ENCODE measurements at regions not wholly inside any gene's neighbourhood (a gene's known extent, or its start where the extent isn't known, plus 50 kb on each side); places are given as distances from the start of the nearest gene placed in this dataset.
"Not testable (repeated sequence)": the region's sequence is repeated elsewhere in the genome, so short reads cannot be mapped to it uniquely, and the experiment has no call there.

DNA sequence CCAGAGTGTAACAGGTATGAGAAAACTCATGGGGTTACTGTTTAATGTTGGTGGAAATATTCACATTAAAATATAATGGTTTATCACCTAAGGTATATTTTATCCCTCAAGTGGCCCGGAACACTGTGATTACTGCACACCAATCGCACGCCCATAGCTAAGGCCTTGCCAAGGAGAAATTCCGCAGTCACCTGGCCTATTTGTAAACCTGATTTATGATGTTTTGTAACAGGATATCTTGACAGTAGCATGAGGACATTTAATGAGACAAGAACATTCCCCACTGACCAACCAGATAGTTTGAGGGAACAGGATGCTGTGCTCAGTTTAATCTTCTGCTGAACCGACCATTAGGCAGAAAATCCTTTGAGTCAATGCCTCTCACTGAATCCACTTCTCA, 61.7 kb upstream of the ROPN1B start:
- TF ChIP-seq, protein P1, sequence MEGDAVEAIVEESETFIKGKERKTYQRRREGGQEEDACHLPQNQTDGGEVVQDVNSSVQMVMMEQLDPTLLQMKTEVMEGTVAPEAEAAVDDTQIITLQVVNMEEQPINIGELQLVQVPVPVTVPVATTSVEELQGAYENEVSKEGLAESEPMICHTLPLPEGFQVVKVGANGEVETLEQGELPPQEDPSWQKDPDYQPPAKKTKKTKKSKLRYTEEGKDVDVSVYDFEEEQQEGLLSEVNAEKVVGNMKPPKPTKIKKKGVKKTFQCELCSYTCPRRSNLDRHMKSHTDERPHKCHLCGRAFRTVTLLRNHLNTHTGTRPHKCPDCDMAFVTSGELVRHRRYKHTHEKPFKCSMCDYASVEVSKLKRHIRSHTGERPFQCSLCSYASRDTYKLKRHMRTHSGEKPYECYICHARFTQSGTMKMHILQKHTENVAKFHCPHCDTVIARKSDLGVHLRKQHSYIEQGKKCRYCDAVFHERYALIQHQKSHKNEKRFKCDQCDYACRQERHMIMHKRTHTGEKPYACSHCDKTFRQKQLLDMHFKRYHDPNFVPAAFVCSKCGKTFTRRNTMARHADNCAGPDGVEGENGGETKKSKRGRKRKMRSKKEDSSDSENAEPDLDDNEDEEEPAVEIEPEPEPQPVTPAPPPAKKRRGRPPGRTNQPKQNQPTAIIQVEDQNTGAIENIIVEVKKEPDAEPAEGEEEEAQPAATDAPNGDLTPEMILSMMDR (conservative IDR thresholded peaks at IDR 0.05; ENCODE audit: low read length): not testable (repeated sequence)
- not testable (repeated sequence) for TF ChIP-seq EZH2phosphoT487 (IDR thresholded peaks at IDR 0.05; ENCODE audit: borderline replicate concordance, low read depth, low read length)
